MCF 10A (cell line): ENCODE measurements at regions not wholly inside any gene's neighbourhood (a gene's known extent, or its start where the extent isn't known, plus 50 kb on each side); places are given as distances from the start of the nearest gene placed in this dataset.

Experiments
- BruUV-seq: library from RNA; stranded (reverse); fragments of 400-500 nt; replicated peaks from 2 replicates; lab custom pipeline; 2021; lab: Mats Ljungman, UMichigan
- CTCF ChIA-PET: fragments of 300-600 bp; sonication (Branson Sonifier 250); formaldehyde crosslinking; extraction: SDS; loops from one replicate; lab custom pipeline; 2021; ENCODE audit warnings: antibody characterized with exemption, inconsistent platforms; lab: Yijun Ruan, JAX
- POLR2A ChIA-PET: fragments of 300-600, 350-650 bp; sonication (Branson Sonifier 250); formaldehyde crosslinking; extraction: SDS; loops from one replicate; lab custom pipeline; 2020; ENCODE audit warnings: antibody characterized with exemption, inconsistent platforms; lab: Yijun Ruan, JAX
- DNase-seq: peaks from one replicate; pipeline ENCODE4 v3.0.0-alpha.2; 2018; ENCODE audit not compliant: unreplicated experiment
- H3K27ac Mint-ChIP-seq: one replicate; pipeline ENCODE4 v1.8.0; 2022; ENCODE audit warnings: mild to moderate bottlenecking, low read depth, mixed read lengths; ENCODE audit not compliant: unreplicated experiment
- H3K27me3 Mint-ChIP-seq: one replicate; pipeline ENCODE4 v1.8.0; 2022; ENCODE audit warnings: mixed read lengths; ENCODE audit not compliant: insufficient read depth, unreplicated experiment
- H3K36me3 Mint-ChIP-seq: one replicate; pipeline ENCODE4 v1.8.0; 2022; ENCODE audit warnings: mild to moderate bottlenecking, moderate library complexity, mixed read lengths; ENCODE audit not compliant: insufficient read depth, unreplicated experiment
- H3K4me1 Mint-ChIP-seq: one replicate; pipeline ENCODE4 v1.8.0; 2022; ENCODE audit warnings: mixed read lengths; ENCODE audit not compliant: insufficient read depth, unreplicated experiment
- H3K4me3 Mint-ChIP-seq: one replicate; pipeline ENCODE4 v1.8.0; 2022; ENCODE audit warnings: mild to moderate bottlenecking, moderate library complexity, mixed read lengths; ENCODE audit not compliant: unreplicated experiment
- H3K9me3 Mint-ChIP-seq: one replicate; pipeline ENCODE4 v1.8.0; 2022; ENCODE audit warnings: mixed read lengths; ENCODE audit not compliant: unreplicated experiment
- intact Hi-C: fragments of 100-400 bp; cut with micrococcal nuclease; formaldehyde crosslinking; loops from 2 replicates; pipeline ENCODE4 v1.14.1; 2022
- TF ChIP-seq, protein P1 (sequence below): fragments of 200-600 bp; IDR thresholded peaks from one replicate; pipeline ENCODE4 v1.8.0; 2022; ENCODE audit warnings: antibody characterized with exemption, mild to moderate bottlenecking; ENCODE audit not compliant: unreplicated experiment

DNA sequence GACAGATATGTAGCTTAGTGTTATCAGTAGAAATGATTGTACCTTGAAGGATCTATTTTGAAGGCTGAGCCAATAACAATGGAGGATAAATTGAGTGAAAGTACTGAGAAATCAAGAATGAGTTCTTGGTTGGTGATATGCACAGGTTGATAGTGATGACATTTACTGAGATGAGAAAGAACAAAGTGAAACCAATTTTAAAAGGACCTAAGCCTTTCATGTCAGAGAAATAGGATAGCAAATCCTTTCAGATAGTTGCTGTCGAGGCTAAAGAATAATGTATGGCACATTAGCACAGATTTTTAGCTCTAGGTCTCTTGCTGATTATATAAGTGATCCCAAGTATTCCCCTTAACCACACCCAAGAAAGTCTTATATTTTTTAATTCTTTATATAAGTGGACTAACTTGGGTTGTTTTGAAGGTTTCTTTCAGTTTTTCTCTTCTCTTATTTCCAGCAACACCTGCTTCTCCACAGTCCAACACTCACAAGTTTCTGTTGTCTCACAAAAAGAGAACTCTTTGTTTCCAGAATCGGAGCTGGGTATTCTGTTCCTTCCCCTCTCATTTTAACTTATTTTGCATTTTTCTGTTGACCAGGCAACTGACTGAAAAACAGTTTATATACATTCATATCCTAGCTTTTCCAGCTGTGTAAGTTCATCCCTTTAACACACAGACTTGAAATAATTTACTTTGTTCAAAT lies 286.9 kb upstream of the ATP10B start:
- intact Hi-C loops = no loop called here
- ChIA-PET POLR2A (interaction anchor here (0.7 kb wide), 1 partner anchor 21 kb away, joined by 4 read pairs; no protein-coding TSS in a partner anchor), CTCF (interaction anchor here (0.6 to 1.0 kb wide), 4 partner anchors 11 to 131 kb away, joined by 3 read pairs; no protein-coding TSS in a partner anchor)
- H3K4me1 Mint-ChIP-seq = no peaks in the 10 kb centered on the region
- no peak for DNase-seq
- no peak overlapping the region for H3K27ac Mint-ChIP-seq
- no TSS peak for BruUV-seq
- peaks cover 4% of the 10 kb centered on the region for H3K9me3 Mint-ChIP-seq
- no peaks in the 10 kb centered on the region for H3K27me3 Mint-ChIP-seq
- no peak overlapping the region for H3K4me3 Mint-ChIP-seq
- no peaks in the 10 kb centered on the region for H3K36me3 Mint-ChIP-seq
- TF ChIP-seq, protein P1, sequence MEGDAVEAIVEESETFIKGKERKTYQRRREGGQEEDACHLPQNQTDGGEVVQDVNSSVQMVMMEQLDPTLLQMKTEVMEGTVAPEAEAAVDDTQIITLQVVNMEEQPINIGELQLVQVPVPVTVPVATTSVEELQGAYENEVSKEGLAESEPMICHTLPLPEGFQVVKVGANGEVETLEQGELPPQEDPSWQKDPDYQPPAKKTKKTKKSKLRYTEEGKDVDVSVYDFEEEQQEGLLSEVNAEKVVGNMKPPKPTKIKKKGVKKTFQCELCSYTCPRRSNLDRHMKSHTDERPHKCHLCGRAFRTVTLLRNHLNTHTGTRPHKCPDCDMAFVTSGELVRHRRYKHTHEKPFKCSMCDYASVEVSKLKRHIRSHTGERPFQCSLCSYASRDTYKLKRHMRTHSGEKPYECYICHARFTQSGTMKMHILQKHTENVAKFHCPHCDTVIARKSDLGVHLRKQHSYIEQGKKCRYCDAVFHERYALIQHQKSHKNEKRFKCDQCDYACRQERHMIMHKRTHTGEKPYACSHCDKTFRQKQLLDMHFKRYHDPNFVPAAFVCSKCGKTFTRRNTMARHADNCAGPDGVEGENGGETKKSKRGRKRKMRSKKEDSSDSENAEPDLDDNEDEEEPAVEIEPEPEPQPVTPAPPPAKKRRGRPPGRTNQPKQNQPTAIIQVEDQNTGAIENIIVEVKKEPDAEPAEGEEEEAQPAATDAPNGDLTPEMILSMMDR = no peak

DNA sequence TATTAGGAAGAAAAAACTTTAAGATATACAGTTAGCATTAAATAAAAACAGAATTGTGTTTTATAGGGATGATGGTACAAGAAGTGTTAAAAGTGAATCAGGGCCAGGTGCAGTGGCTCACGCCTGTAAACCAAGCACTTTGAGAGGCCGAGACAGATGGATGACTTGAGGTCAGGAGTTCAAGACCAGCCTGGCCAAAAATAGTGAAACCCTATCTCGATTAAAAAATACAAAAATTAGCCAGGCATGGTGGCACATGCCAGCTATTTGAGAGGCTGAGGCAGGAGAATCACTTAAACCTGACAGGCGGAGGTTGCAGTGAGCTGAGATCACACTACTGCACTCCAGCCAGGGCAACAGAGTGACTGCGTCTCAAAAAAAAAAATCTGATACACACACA lies 282.9 kb upstream of the ATP10B start:
- no peaks in the 10 kb centered on the region for H3K27me3 Mint-ChIP-seq
- ChIA-PET CTCF (interaction anchor here (0.9 kb wide), 1 partner anchor 25 kb away, joined by 3 read pairs; no protein-coding TSS in a partner anchor), POLR2A (interaction anchor here (0.7 kb wide), 1 partner anchor 15 kb away, joined by 3 read pairs; no protein-coding TSS in a partner anchor)
- TF ChIP-seq, protein P1 = no peak
- no peak overlapping the region for H3K27ac Mint-ChIP-seq
- H3K4me3 Mint-ChIP-seq = no peak overlapping the region
- no peaks in the 10 kb centered on the region for H3K36me3 Mint-ChIP-seq
- no peaks in the 10 kb centered on the region for H3K4me1 Mint-ChIP-seq
- no peak for DNase-seq
- H3K9me3 Mint-ChIP-seq = no peaks in the 10 kb centered on the region
- no TSS peak for BruUV-seq
- intact Hi-C loops = no loop called here

DNA sequence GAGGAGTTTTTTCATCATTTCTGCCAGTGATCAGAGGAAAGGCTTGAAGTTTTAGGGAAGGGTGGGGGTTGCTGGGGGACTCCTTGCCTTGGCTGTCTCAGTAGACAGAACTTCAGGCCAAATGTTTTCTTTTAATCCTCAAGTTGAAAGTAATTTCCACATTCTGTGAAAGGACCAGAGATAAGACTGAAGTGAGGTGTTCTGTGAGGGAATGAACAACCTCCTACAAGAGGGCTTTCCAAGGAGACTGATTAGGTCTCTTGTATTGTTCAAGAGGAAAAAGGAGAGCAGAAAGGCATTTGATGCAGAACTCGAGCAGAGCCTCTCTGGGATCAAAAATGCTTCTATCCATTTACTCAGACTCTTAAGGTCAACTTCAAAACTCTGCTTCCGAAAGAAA lies 282.1 kb upstream of the ATP10B start:
- intact Hi-C loops = no loop called here
- CTCF ChIA-PET = interaction anchor here (0.5 to 0.9 kb wide), 2 partner anchors 26 to 177 kb away, joined by 3 read pairs; no protein-coding TSS in a partner anchor

DNA sequence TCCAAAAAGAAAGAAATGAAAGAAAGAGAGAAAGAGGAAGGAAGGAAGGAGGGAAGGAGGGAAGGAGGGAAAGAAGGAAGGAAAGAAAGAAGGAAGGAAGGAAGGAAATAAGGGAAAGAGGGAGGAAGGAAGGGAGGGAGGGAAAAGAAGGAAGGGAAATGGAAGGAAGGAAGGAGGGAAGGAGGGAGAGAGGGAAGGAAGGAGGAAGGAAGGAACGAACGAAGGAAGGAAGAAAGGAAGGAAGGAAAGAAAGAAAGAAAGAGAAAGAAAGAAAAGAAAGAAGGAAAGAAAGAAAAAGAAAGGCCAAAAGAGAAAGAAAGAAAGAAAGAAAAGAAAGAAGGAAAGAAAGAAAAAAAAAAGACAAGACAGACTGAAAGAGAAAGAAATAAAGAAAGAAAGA lies 263.9 kb upstream of the ATP10B start:
- DNase-seq = no peak
- Mint-ChIP-seq H3K27ac (no peak overlapping the region), H3K36me3 (no peaks in the 10 kb centered on the region), H3K27me3 (no peaks in the 10 kb centered on the region), H3K9me3 (no peaks in the 10 kb centered on the region), H3K4me1 (no peaks in the 10 kb centered on the region), H3K4me3 (no peak overlapping the region)
- intact Hi-C loops = no loop called here
- TF ChIP-seq, protein P1 = no peak
- ChIA-PET CTCF (no interaction called here), POLR2A (no interaction called here)
- BruUV-seq = no TSS peak

More for the DNA sequence above, 282.1 kb upstream of the ATP10B start:
- H3K36me3 Mint-ChIP-seq = no peaks in the 10 kb centered on the region
- BruUV-seq = no TSS peak
- no peak overlapping the region for H3K4me3 Mint-ChIP-seq
- no peaks in the 10 kb centered on the region for H3K9me3 Mint-ChIP-seq
- H3K4me1 Mint-ChIP-seq = no peaks in the 10 kb centered on the region
- POLR2A ChIA-PET = no interaction called here
- H3K27ac Mint-ChIP-seq = no peak overlapping the region
- TF ChIP-seq, protein P1 = no peak
- no peaks in the 10 kb centered on the region for H3K27me3 Mint-ChIP-seq
- DNase-seq = no peak
